Sigmoid colon (tissue), 6 donors: ENCODE measurements at regions not wholly inside any gene's neighbourhood (a gene's known extent, or its start where the extent isn't known, plus 50 kb on each side); places are given as distances from the start of the nearest gene placed in this dataset.

ENCODE experiments used
- DNase-seq: peaks from one replicate; pipeline ENCODE4 v3.0.0-alpha.2; 2019
- H3K27ac ChIP-seq, 4 donors: fragments of 200-600 bp; sonication (generic); one replicate each; pipeline ENCODE4 v1.5.1; 2016 to 2019; ENCODE audit warnings: mild to moderate bottlenecking in 1 of 4
- H3K27me3 ChIP-seq, 3 donors: fragments of 200-600 bp; sonication (generic); one replicate each; pipeline ENCODE4 v1.5.1; 2019; ENCODE audit warnings: mild to moderate bottlenecking in 1 of 3
- H3K36me3 ChIP-seq, 4 donors: fragments of 200-600 bp; sonication (generic); one replicate each; pipeline ENCODE4 v1.5.1; 2016 to 2019
- H3K4me1 ChIP-seq, 4 donors: fragments of 200-600 bp; sonication (generic); one replicate each; pipeline ENCODE4 v1.5.1; 2017 to 2019
- H3K4me3 ChIP-seq, 4 donors: fragments of 200-600 bp; sonication (generic); one replicate each; pipeline ENCODE4 v1.5.1; 2017 to 2019; ENCODE audit warnings: mild to moderate bottlenecking in 2 of 4, moderate library complexity in 1 of 4
- H3K9me3 ChIP-seq, 4 donors: fragments of 200-600 bp in 3 of 4; sonication (generic) in 3 of 4; one replicate each; pipeline versions ENCODE4 v1.5.1 to v1.6.1; 2013 to 2019
- EP300 ChIP-seq, 4 donors: sonication (generic); formaldehyde crosslinking; IDR thresholded peaks; one replicate each; pipeline ENCODE4 v1.6.1; 2017; ENCODE audit warnings: antibody characterized with exemption in 4 of 4
- POLR2A ChIP-seq, 2 donors: fragments of 450-650 bp; IDR thresholded peaks; one replicate each; pipeline ENCODE4 v1.6.1; 2016; ENCODE audit warnings: antibody characterized with exemption in 2 of 2, mild to moderate bottlenecking in 2 of 2, moderate library complexity in 2 of 2
- POLR2AphosphoS5 ChIP-seq, 4 donors: sonication (generic); formaldehyde crosslinking; IDR thresholded peaks; one replicate each; pipeline ENCODE4 v1.6.1; 2017; ENCODE audit warnings: antibody characterized with exemption in 4 of 4
- WGBS, 2 donors: extraction: QIAGEN DNeasy Blood & Tissue Kit; methylation state at CpG; one replicate each; pipeline ENCODE4 v1.1.7; 2013; 5-methylcytosine and 5-hydroxymethylcytosine counted together
- intact Hi-C: fragments of 100-400 bp; cut with DNase I; formaldehyde crosslinking; loops from one replicate; pipeline ENCODE4 v1.15.1; 2023
- TF ChIP-seq, protein P1 (sequence below), 4 experiments: fragments of 450-650 bp in 3 of 4; fragments of 200-600 bp in 1 of 4; IDR thresholded peaks; one replicate each; pipeline ENCODE4 v1.5.1; 2016 to 2019; ENCODE audit warnings: antibody characterized with exemption in 4 of 4, mild to moderate bottlenecking in 3 of 4, moderate library complexity in 2 of 4
- donor health status: healthy with polysubstance abuse.
- donor health status: healthy.

DNA sequence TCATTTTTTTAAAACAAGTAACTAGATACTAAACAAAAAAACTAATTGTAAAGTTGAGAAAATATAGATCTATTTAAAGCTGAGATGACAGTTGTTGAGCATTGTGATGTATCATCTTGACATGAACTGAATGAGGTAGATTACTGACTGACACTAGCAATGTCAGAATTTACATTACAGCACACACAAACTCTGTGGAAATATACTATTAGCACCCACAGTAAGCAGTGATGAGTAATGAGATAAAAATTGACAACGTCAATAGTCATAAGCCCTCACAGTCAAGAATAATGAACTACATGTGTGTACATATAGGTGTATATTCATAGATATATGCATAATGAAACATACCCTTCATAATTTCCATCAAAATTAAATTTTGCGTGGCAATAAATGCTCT lies 368.4 kb downstream of the TFEC start:
- intact Hi-C loops: no loop called here
- WGBS, 2 donors: 82 to 87% methylated on average over 2 of the region's 2 CpGs
- no peak for TF ChIP-seq EP300 (IDR thresholded peaks at IDR 0.05)
- TF ChIP-seq POLR2AphosphoS5 (IDR thresholded peaks at IDR 0.05): no peak
- TF ChIP-seq, protein P1, sequence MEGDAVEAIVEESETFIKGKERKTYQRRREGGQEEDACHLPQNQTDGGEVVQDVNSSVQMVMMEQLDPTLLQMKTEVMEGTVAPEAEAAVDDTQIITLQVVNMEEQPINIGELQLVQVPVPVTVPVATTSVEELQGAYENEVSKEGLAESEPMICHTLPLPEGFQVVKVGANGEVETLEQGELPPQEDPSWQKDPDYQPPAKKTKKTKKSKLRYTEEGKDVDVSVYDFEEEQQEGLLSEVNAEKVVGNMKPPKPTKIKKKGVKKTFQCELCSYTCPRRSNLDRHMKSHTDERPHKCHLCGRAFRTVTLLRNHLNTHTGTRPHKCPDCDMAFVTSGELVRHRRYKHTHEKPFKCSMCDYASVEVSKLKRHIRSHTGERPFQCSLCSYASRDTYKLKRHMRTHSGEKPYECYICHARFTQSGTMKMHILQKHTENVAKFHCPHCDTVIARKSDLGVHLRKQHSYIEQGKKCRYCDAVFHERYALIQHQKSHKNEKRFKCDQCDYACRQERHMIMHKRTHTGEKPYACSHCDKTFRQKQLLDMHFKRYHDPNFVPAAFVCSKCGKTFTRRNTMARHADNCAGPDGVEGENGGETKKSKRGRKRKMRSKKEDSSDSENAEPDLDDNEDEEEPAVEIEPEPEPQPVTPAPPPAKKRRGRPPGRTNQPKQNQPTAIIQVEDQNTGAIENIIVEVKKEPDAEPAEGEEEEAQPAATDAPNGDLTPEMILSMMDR (IDR thresholded peaks at IDR 0.05): no peak
- TF ChIP-seq POLR2A (IDR thresholded peaks at IDR 0.05): no peak

DNA sequence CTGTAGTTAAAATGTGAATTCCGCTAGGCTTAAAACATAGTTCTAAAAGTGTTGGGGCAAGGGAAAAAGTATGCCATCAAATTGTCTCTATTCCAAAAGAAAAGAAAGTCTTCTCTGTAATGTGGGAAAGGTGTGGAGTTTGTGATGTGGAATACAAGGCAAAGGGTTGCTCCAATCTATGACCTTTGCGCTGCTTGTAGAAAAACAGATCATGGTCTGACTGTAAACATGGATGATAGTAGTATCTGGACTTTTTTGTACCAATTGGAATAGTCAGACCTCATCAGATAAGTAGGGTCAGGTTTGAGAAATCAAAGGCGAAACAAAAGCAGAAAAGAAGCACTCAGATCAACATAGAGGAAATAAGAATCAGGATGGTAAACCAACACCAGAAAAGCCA lies 372.3 kb downstream of the TFEC start:
- H3K27me3 ChIP-seq: no peaks in the 10 kb centered on the region
- H3K4me3 ChIP-seq: no peak overlapping the region
- intact Hi-C loops: no loop called here
- no peaks in the 10 kb centered on the region for H3K4me1 ChIP-seq
- H3K36me3 ChIP-seq: no peaks in the 10 kb centered on the region
- TF ChIP-seq, protein P1 (IDR thresholded peaks at IDR 0.05): no peak
- no peak overlapping the region for H3K27ac ChIP-seq
- H3K9me3 ChIP-seq: no peaks in the 10 kb centered on the region
- WGBS, 2 donors: 65 to 80% methylated on average over 3 of the region's 3 CpGs
- no peak for DNase-seq

More for the DNA sequence above, 368.4 kb downstream of the TFEC start:
- no peak overlapping the region for H3K4me3 ChIP-seq
- H3K27me3 ChIP-seq: no peaks in the 10 kb centered on the region
- no peaks in the 10 kb centered on the region for H3K36me3 ChIP-seq
- H3K27ac ChIP-seq: no peak overlapping the region
- H3K9me3 ChIP-seq: no peaks in the 10 kb centered on the region
- no peak for DNase-seq
- no peaks in the 10 kb centered on the region for H3K4me1 ChIP-seq

DNA sequence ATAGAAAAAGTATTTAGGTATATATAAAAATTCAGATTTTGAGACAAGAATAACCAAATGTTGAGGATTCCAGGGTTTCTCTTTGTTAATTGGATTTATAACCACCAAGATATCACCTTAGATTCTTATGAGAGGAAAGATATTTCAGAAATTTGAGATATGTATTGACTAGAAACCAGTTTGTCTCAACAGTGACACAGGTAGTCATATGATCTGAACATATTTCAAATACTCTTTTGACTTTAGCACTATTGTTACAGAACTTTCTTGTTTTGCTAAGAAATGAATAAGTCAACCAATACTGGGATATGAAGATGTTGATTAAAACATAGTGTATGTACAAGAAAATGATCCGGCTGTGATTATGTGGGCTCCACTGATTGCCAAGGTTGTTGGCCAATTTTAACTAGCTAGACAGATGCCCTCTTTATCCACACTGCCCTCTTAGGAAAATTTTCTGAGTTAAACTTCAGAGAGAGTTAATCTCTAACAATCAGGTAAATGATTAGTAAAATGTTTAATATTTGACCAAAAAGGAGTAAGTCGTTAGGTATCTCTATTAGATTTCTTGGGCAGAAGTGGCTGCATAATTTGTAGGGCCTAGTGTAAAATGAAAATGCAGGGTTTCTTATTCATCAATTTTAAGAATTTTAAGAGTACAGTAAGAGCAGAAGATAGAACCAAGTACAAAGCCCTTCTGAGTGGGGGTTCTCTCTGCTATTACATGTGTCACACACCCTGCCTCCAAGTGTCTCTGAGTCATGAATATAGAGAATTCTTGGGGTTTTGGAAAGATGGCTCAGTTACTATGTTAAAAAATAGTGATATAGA lies 376.0 kb downstream of the TFEC start:
- H3K4me3 ChIP-seq: no peak overlapping the region
- DNase-seq: no peak
- TF ChIP-seq, protein P1 (IDR thresholded peaks at IDR 0.05): no peak
- TF ChIP-seq POLR2A (IDR thresholded peaks at IDR 0.05) (no peak), EP300 (IDR thresholded peaks at IDR 0.05) (no peak), POLR2AphosphoS5 (IDR thresholded peaks at IDR 0.05) (no peak)
- H3K9me3 ChIP-seq: no peaks in the 10 kb centered on the region
- intact Hi-C loops: no loop called here
- 30 to 80% methylated on average over 2 of the region's 2 CpGs for WGBS, 2 donors
- no peaks in the 10 kb centered on the region for H3K36me3 ChIP-seq
- no peak overlapping the region for H3K27ac ChIP-seq
- H3K4me1 ChIP-seq: no peaks in the 10 kb centered on the region
- H3K27me3 ChIP-seq: no peaks in the 10 kb centered on the region

DNA sequence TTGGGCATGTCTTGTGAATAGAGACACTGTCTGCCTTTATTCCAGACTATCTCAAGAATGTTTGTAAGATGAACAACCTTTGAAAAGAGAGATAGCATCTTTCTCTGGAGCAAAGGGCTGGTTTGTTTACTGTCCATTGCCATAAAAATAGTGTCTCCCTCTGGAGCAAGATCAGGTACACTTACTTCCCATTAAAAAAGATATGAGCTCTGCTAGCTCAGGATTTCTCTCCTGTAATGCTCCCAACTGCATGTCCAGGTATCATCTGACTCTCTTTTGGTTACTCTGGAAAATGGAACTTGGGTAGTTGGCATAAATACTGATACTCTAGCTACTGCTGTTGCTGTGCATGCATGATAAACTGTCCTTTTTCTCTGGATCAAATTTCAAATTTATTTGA lies 381.1 kb downstream of the TFEC start:
- intact Hi-C loops: no loop called here
- TF ChIP-seq, protein P1 (IDR thresholded peaks at IDR 0.05): no peak
- TF ChIP-seq POLR2AphosphoS5 (IDR thresholded peaks at IDR 0.05) (no peak), EP300 (IDR thresholded peaks at IDR 0.05) (no peak), POLR2A (IDR thresholded peaks at IDR 0.05) (no peak)
- Histone ChIP-seq H3K27me3 (no peaks in the 10 kb centered on the region), H3K36me3 (no peaks in the 10 kb centered on the region), H3K4me3 (no peak overlapping the region), H3K4me1 (no peaks in the 10 kb centered on the region), H3K27ac (no peak overlapping the region), H3K9me3 (peaks cover 0 to 3% (median 0%) of the 10 kb centered on the region in 4 donors)
- DNase-seq: no peak

DNA sequence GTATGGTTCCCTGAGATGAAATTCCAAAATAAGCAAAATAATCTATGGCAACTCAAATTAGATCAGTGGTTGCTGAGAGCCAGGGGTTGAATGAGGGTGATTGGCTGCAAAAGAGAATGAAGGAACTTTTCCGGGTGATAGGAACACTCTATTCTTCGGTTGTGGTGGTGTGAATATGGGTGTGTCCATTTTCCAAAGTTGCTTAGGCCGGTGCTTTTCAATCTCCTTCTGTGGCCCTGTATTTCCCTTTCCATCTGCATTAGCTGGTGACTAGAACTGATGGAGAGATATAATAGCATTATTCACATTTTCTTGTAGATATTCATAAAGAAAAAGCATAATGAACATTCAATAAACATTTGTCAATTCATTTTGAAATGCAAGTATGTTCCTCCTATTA lies 382.9 kb downstream of the TFEC start:
- peaks cover 0 to 5% (median 0%) of the 10 kb centered on the region in 4 donors for H3K9me3 ChIP-seq
- no peak overlapping the region for H3K27ac ChIP-seq
- no peak for TF ChIP-seq POLR2A (IDR thresholded peaks at IDR 0.05)
- TF ChIP-seq, protein P1 (IDR thresholded peaks at IDR 0.05): no peak
- intact Hi-C loops: no loop called here
- H3K4me3 ChIP-seq: no peak overlapping the region
- DNase-seq: no peak
- no peaks in the 10 kb centered on the region for H3K27me3 ChIP-seq
- no peaks in the 10 kb centered on the region for H3K4me1 ChIP-seq
- WGBS, 2 donors: 87 to 91% methylated on average over 3 of the region's 3 CpGs
- no peaks in the 10 kb centered on the region for H3K36me3 ChIP-seq
